GM12892 (cell line): ENCODE measurements at regions not wholly inside any gene's neighbourhood (a gene's known extent, or its start where the extent isn't known, plus 50 kb on each side); places are given as distances from the start of the nearest gene placed in this dataset.

ENCODE experiments used
- POLR2A ChIP-seq: IDR thresholded peaks from 2 replicates; pipeline ENCODE4 v1.6.1; 2011; ENCODE audit warnings: low read depth, low read length, control low read depth
- TAF1 ChIP-seq: IDR thresholded peaks from 2 replicates; pipeline ENCODE4 v1.6.1; 2011; ENCODE audit warnings: low read depth, mild to moderate bottlenecking, control low read depth, low read length, borderline replicate concordance

- TF ChIP-seq TAF1 (no peak), POLR2A (no peak)
These were observed 439.3 kb upstream of the DAB2 start for GRCh38 chr5:39863926-39864552.
